Activated naive CD4-positive, alpha-beta T cell treated with anti-CD3 and anti-CD28 coated beads, Interleukin-2, amount 50 U/mL, for 72 hours (primary cell): ENCODE measurements at regions not wholly inside any gene's neighbourhood (a gene's known extent, or its start where the extent isn't known, plus 50 kb on each side); places are given as distances from the start of the nearest gene placed in this dataset.

ENCODE experiments used
- ATAC-seq, 2 donors: fragments of 150-1000 bp; cut with Tn5 transposase; 2 replicates each; pipeline ENCODE4 v1.10.0; 2021; ENCODE audit warnings: mild to moderate bottlenecking in 2 of 2, moderate library complexity in 2 of 2
- DNase-seq, 2 donors: peaks; one replicate each; pipeline ENCODE4 v3.0.0; 2021 to 2022; ENCODE audit warnings: low spot score in 2 of 2
- H3K27ac Mint-ChIP-seq, 2 donors: one replicate each; pipeline ENCODE4 v1.8.0; 2022; ENCODE audit warnings: mild to moderate bottlenecking in 2 of 2, mixed read lengths in 2 of 2
- H3K36me3 Mint-ChIP-seq, 2 donors: one replicate each; pipeline ENCODE4 v1.8.0; 2022; ENCODE audit warnings: mixed read lengths in 2 of 2
- H3K9me3 Mint-ChIP-seq, 2 donors: one replicate each; pipeline ENCODE4 v1.8.0; 2022; ENCODE audit warnings: mixed read lengths in 2 of 2

GRCh38 chr1:93815366-93816110, 63.5 kb downstream of the DNTTIP2 start:
- H3K27ac Mint-ChIP-seq = no peak overlapping the region
- H3K36me3 Mint-ChIP-seq = no peaks in the 10 kb centered on the region
- ATAC-seq (no peak), DNase-seq (no peak)
- H3K9me3 Mint-ChIP-seq = no peaks in the 10 kb centered on the region

- H3K9me3 Mint-ChIP-seq = no peaks in the 10 kb centered on the region
- no peak overlapping the region for H3K27ac Mint-ChIP-seq
- no peaks in the 10 kb centered on the region for H3K36me3 Mint-ChIP-seq
- no peak for DNase-seq
- no peak for ATAC-seq
Measured at GRCh38 chr1:93814795-93815340, 64.1 kb downstream of the DNTTIP2 start.

GRCh38 chr1:93814059-93814794, 64.8 kb downstream of the DNTTIP2 start:
- no peaks in the 10 kb centered on the region for H3K9me3 Mint-ChIP-seq
- H3K36me3 Mint-ChIP-seq = no peaks in the 10 kb centered on the region
- ATAC-seq = peak; percentile 36 to 42
- peak in 1 of 2 donors; percentile 49 for DNase-seq
- H3K27ac Mint-ChIP-seq = no peak overlapping the region

- Mint-ChIP-seq H3K36me3 (peaks cover 0 to 4% of the 10 kb centered on the region in 2 donors), H3K9me3 (peaks cover 3 to 11% of the 10 kb centered on the region in 2 donors), H3K27ac (no peak overlapping the region)
- ATAC-seq (no peak), DNase-seq (no peak)
Measured at GRCh38 chr1:93813076-93813475, 65.9 kb downstream of the DNTTIP2 start.

- Mint-ChIP-seq H3K36me3 (peaks cover 0 to 4% of the 10 kb centered on the region in 2 donors), H3K27ac (no peak overlapping the region), H3K9me3 (peaks cover 3 to 13% of the 10 kb centered on the region in 2 donors)
- DNase-seq (no peak), ATAC-seq (no peak)
Measured at GRCh38 chr1:93811326-93812065, 67.5 kb downstream of the DNTTIP2 start.

GRCh38 chr1:93810316-93810715, 68.7 kb downstream of the DNTTIP2 start:
- Mint-ChIP-seq H3K36me3 (peaks cover 0 to 4% of the 10 kb centered on the region in 2 donors), H3K27ac (no peak overlapping the region), H3K9me3 (peaks cover 3 to 13% of the 10 kb centered on the region in 2 donors)
- ATAC-seq (no peak), DNase-seq (no peak)

- H3K9me3 Mint-ChIP-seq = peaks cover 3 to 13% of the 10 kb centered on the region in 2 donors
- DNase-seq = no peak
- ATAC-seq = no peak
- no peak overlapping the region for H3K27ac Mint-ChIP-seq
- H3K36me3 Mint-ChIP-seq = peaks cover 0 to 4% of the 10 kb centered on the region in 2 donors
Measured at GRCh38 chr1:93808871-93809270, 70.1 kb downstream of the DNTTIP2 start.

GRCh38 chr1:93807311-93807930, 71.6 kb downstream of the DNTTIP2 start:
- DNase-seq = no peak
- H3K36me3 Mint-ChIP-seq = peaks cover 0 to 4% of the 10 kb centered on the region in 2 donors
- no peak overlapping the region for H3K27ac Mint-ChIP-seq
- H3K9me3 Mint-ChIP-seq = peaks cover 3 to 13% of the 10 kb centered on the region in 2 donors
- ATAC-seq = no peak

GRCh38 chr1:93805027-93805610, 73.9 kb downstream of the DNTTIP2 start:
- DNase-seq (no peak), ATAC-seq (no peak)
- Mint-ChIP-seq H3K27ac (no peak overlapping the region), H3K9me3 (peaks cover 3 to 13% of the 10 kb centered on the region in 2 donors), H3K36me3 (peaks cover 0 to 4% of the 10 kb centered on the region in 2 donors)

GRCh38 chr1:93804412-93804811, 74.6 kb downstream of the DNTTIP2 start:
- Mint-ChIP-seq H3K27ac (no peak overlapping the region), H3K36me3 (peaks cover 0 to 4% of the 10 kb centered on the region in 2 donors), H3K9me3 (peaks cover 3 to 13% of the 10 kb centered on the region in 2 donors)
- ATAC-seq (no peak), DNase-seq (no peak)

- H3K27ac Mint-ChIP-seq = no peak overlapping the region
- H3K36me3 Mint-ChIP-seq = peaks cover 0 to 5% of the 10 kb centered on the region in 2 donors
- H3K9me3 Mint-ChIP-seq = no peaks in the 10 kb centered on the region
- no peak for ATAC-seq
- DNase-seq = no peak
Measured at GRCh38 chr1:93801471-93801870, 77.5 kb downstream of the DNTTIP2 start.

- H3K36me3 Mint-ChIP-seq = peaks cover 0 to 5% of the 10 kb centered on the region in 2 donors
- ATAC-seq = no peak
- no peak for DNase-seq
- no peaks in the 10 kb centered on the region for H3K9me3 Mint-ChIP-seq
- H3K27ac Mint-ChIP-seq = no peak overlapping the region
Measured at GRCh38 chr1:93800856-93801255, 78.2 kb downstream of the DNTTIP2 start.

GRCh38 chr1:93798291-93798690, 80.7 kb downstream of the DNTTIP2 start:
- no peak for DNase-seq
- Mint-ChIP-seq H3K36me3 (peaks cover 0 to 5% of the 10 kb centered on the region in 2 donors), H3K27ac (no peak overlapping the region), H3K9me3 (no peaks in the 10 kb centered on the region)
- no peak for ATAC-seq

- peaks cover 15 to 17% of the 10 kb centered on the region in 2 donors for H3K9me3 Mint-ChIP-seq
- DNase-seq = no peak
- no peak for ATAC-seq
- H3K36me3 Mint-ChIP-seq = peaks cover 4 to 9% of the 10 kb centered on the region in 2 donors
- H3K27ac Mint-ChIP-seq = no peak overlapping the region
Measured at GRCh38 chr1:93784538-93784937, 94.5 kb downstream of the DNTTIP2 start.

GRCh38 chr1:93783876-93784275, 95.1 kb downstream of the DNTTIP2 start:
- DNase-seq = no peak
- peaks cover 10 to 13% of the 10 kb centered on the region in 2 donors for H3K9me3 Mint-ChIP-seq
- peaks cover under 1 to 5% of the 10 kb centered on the region in 2 donors for H3K36me3 Mint-ChIP-seq
- H3K27ac Mint-ChIP-seq = no peak overlapping the region
- no peak for ATAC-seq

GRCh38 chr1:93779540-93780165, 98.0 kb upstream of the BCAR3 start:
- Mint-ChIP-seq H3K36me3 (no peaks in the 10 kb centered on the region), H3K27ac (no peak overlapping the region), H3K9me3 (peaks cover 4% of the 10 kb centered on the region in 2 donors)
- ATAC-seq (no peak), DNase-seq (no peak)
